HG03025 (cell line): ENCODE measurements at regions not wholly inside any gene's neighbourhood (a gene's known extent, or its start where the extent isn't known, plus 50 kb on each side); places are given as distances from the start of the nearest gene placed in this dataset.
"Not testable (repeated sequence)": the region's sequence is repeated elsewhere in the genome, so short reads cannot be mapped to it uniquely, and the experiment has no call there.

Source experiments
- ATAC-seq: cut with Tn5 transposase; IDR thresholded peaks from one replicate; pipeline ENCODE4 v1.9.1; 2021; ENCODE audit warnings: mild to moderate bottlenecking, moderate library complexity; ENCODE audit not compliant: unreplicated experiment, low FRiP score

DNA sequence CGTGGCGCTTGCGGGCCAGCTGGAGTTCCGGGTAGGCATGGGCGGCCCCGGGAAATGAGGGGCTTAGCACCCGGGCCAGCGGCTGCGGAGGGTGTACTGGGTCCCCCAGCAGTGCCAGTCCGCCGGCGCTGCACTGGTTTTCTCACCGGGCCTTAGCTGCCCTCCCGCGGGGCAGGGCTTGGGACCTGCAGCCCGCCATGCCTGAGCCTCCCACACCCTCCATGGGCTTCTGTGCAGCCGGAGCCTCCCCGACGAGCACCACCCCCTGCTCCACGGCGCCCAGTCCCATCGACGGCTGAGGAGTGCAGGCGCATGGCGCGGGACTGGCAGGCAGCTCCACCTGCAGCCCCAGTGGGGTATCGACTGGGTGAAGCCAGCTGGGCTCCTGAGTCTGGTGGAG is 852.6 kb upstream of the MIR17HG start:
- not testable (repeated sequence) for ATAC-seq

DNA sequence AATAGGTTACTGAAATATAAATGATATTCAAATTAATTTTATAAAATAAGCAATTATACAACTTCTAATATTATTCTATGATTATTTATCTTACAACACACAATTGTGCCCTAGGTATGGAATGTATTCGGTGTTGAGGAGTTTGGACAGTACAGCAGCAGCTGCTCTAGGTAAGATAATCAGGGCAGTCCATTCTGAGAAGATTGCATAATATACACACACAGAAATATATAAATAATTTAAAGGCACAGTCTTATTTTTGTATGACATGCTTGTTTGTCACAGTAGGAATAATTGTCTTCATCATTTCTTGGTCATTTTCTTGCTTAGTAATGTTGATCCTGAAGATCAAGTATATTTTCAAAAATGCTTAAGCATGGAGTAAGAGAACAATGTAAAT is 849.4 kb upstream of the MIR17HG start:
- ATAC-seq = no peak

GRCh38 chr13:90498816-90499215 is 848.7 kb upstream of the MIR17HG start:
- no peak for ATAC-seq

DNA sequence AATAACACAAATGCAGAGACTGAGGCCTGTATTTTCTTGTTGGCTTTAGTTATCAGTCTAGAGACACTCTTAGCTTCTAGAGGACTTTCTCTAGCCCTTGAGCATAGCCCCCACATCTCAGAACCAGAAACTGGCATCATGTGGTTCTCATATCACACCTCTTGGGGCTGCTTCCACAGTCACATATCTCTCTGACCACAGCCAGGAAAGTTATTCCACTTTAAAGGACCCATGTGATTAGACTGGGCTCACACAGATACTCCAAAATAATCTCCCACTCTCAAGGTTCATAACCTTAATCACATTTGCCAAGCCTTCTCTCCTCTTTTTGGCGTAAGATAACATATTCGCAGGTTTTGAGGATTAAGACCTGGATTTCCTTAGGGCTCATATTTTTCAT is 846.9 kb upstream of the MIR17HG start:
- no peak for ATAC-seq

DNA sequence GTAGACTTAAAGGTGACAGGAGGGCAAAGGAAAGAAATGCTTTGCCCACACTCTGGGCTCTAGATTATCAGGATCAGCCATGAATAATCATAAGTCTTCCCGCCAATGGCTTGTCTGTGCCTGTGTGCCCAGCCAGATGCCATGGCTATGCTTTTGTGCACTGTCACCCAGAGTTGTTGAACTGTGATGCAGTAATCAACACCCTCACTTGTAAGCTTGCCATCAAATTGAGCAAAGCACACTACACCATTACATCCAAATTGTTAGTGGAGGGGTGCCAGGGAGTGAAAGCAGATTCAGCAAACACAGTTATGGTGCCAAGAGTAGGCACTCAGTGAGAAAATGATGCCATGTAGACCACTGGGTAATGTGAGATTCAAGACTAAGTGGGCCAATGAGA is 845.3 kb upstream of the MIR17HG start:
- ATAC-seq = no peak

GRCh38 chr13:90502762-90503161 is 844.7 kb upstream of the MIR17HG start:
- ATAC-seq = no peak

- ATAC-seq = no peak
Observed at GRCh38 chr13:90510319-90510718, 837.2 kb upstream of the MIR17HG start.

GRCh38 chr13:90511903-90512302 is 835.6 kb upstream of the MIR17HG start:
- no peak for ATAC-seq

DNA sequence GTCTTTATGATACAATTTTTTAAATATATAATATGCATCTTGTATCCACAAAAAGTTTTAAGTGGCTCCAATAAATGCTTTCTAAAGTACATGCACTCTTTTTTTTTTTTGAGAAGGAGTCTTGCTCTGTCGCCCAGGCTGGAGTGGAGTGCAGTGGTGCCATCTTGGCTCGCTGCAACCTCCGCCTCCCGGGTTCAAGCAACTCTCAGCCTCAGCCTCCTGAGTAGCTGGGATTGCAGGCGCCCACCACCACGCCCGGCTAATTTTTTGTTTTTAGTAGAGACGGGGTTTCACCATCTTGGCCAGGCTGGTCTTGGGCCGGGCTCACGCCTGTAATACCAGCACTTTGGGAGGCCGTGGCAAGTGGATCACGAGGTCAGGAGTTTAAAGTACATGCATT is 832.8 kb upstream of the MIR17HG start:
- ATAC-seq = not testable (repeated sequence)

GRCh38 chr13:90518417-90518816 is 829.1 kb upstream of the MIR17HG start:
- ATAC-seq = no peak

DNA sequence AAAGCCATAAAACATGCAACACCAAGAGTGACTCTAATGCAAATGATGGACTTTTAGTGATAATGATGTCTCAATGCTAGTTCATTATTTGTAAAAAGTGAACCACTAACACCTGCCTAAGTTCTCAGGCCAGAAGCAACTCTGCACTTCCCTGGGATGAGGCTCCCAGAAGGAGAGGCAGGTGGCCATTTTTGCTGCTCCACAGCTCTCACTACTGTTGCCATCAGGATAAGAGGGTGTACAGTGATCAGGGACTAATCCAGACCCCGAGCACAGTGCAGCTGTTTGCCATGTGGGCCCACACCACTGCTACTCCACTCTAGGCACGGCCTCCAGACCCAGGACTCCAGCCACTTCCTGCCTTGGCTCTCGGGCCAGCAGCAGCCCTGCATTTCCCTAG is 828.3 kb upstream of the MIR17HG start:
- no peak for ATAC-seq

DNA sequence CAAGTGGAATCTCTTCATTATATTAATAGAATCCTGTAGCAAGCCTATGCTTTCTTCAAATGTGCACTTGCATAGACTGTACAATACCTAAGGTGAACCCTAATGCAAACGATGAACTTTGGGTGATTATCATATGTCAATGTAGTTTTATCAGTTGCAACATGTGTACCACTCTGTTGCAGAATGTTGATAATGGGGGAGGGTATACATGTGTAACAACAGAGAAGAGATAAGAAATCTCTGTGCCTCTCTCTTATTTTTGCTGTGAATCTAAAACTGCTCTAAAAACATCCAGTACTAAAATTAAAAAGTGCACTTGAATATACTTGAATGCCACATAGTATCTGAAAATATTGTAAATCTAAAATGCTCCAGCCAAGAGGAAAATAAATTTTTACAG is 820.8 kb upstream of the MIR17HG start:
- ATAC-seq = no peak

- no peak for ATAC-seq
Observed at GRCh38 chr13:90531744-90532143, 815.7 kb upstream of the MIR17HG start.

DNA sequence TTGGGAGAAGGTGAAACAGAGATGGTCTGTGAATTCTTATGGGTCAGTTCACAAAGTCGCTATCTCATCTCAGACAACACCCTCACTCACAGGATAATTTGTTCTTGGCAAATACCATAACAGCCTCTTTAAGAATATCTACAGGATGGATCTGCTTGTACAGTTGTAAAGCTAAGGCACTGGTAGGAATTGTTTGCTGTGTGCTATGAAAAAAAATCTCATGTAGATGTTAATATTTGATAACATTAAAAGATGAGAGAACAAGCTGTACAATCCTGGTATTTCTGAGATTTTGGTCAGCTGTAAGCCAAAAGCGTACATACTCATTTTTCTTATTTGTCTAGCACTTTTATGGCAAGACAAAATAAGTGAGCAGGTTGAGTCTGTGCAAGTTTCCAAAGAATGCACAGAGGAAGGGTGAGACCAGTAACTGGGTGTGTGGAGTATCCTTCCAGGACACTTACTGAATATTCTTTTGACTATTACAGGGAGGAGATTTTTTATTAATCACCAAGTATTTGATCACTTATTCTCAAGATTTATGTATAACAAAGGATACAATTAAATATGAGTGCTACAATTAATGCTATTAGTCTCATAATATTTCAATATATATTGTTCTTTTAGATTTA is 814.5 kb upstream of the MIR17HG start:
- ATAC-seq = no peak

DNA sequence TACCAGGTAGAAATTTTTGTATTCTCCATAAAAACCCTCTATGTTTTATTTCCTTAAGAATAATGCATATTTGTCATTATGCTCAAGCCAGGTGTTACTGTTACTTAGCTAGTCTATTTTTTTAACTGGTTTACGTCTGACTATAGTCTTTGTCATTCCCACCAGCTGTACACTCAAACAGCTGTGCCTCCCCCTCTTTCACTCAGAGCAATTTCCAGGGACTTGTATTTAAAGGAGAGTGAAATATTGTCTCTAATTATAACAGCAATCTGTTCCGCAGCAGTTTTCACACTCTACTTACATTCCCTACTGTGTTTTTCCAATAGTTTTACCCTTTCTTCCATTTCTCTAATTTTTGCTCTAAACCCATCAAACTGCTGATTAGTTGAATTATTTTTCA is 813.6 kb upstream of the MIR17HG start:
- ATAC-seq = no peak

DNA sequence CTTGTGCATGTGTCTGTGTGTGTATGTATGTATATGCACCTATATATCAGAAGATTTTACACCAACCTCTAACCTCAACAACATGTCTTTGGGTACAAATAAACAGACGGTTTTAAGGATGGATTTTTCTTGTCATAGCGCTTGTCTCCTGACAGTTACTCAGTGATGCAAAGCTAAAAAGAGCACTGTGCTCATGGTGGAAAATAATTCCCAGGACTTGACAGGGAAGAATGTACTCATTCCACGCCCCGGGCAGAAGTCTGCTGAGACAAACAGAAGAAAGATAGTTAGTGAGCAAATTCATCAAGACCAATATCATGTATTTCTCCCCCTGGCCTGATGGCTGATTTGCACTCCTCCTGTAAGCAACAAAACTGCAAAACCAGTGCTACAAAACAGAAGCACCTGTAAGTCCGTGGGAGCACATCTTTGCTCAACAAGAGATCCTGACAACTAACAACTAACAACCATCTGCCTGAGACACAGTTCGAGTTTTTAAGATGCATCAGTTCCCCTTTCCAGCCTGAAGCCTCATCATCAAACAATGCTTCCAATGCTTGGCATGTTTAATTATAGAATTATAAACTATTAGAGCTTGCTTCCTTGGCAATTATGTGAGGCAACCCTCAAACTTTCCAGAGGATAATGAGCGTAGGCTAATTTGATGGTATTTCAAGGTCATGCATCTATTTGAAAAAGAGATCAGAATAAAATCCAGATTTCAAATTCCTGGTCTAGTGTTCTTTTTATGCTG is 812.7 kb upstream of the MIR17HG start:
- ATAC-seq = no peak

GRCh38 chr13:90535421-90535820 is 812.1 kb upstream of the MIR17HG start:
- no peak for ATAC-seq

- no peak for ATAC-seq
Observed at GRCh38 chr13:90538063-90538462, 809.4 kb upstream of the MIR17HG start.

DNA sequence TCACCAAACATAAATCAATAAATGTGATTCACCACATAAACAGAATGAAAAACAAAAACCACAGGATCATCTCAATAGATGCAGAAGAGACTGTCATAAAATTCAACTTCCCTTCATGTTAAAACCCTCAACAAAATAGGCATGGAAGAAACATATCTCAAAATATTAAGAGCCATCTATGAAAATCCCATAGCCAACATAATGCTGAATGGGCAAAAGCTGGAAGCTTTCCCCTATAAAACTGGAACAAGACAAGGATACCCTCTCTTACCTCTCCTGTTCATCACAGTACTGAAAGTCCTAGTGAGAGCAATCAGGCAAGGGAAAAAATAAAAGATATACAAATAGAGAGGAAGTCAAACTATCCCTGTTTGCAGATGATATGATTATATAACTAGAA is 806.1 kb upstream of the MIR17HG start:
- ATAC-seq = no peak

DNA sequence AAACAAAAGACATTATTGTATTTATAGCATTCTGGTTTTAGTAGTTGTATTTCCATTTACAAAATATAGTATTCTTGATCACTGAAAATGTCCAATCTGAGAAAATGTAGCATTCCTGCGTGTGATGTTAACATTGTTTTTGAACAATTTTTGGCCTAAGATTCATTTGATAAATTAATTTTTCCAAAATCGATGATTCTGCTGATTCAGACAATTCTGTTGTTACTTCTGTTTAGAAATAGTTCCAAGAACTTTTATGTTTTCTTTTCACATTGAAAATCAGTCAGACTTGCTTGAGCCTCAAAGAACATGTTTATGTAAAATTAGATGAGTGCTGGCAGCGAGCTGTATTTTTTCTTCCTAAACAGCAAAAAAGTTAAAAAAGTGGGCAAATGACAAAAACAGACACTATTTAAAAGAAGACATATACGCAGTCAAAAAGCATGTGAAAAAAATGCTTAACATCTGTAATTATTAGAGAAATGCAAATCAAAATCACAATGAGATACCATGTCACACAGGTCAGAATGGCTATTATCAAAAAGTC is 804.5 kb upstream of the MIR17HG start:
- no peak for ATAC-seq

GRCh38 chr13:90545070-90545840 is 802.2 kb upstream of the MIR17HG start:
- ATAC-seq = no peak
